HG03097 (cell line): ENCODE measurements at regions not wholly inside any gene's neighbourhood (a gene's known extent, or its start where the extent isn't known, plus 50 kb on each side); places are given as distances from the start of the nearest gene placed in this dataset.
"Not testable (repeated sequence)": the region's sequence is repeated elsewhere in the genome, so short reads cannot be mapped to it uniquely, and the experiment has no call there.

Experiments
- ATAC-seq: cut with Tn5 transposase; IDR thresholded peaks from one replicate; pipeline ENCODE4 v1.9.1; 2021; ENCODE audit not compliant: unreplicated experiment, low FRiP score

GRCh38 chr5:92952243-92952642 is 628.8 kb downstream of the NR2F1-AS1 start:
- ATAC-seq = no peak

GRCh38 chr5:92951746-92952145 is 629.3 kb downstream of the NR2F1-AS1 start:
- ATAC-seq = no peak

- ATAC-seq = no peak
These were observed 634.5 kb downstream of the NR2F1-AS1 start for GRCh38 chr5:92946546-92946945.

GRCh38 chr5:92945605-92946097 is 635.4 kb downstream of the NR2F1-AS1 start:
- ATAC-seq = peak; percentile 87

- ATAC-seq = no peak
These were observed 636.0 kb downstream of the NR2F1-AS1 start for GRCh38 chr5:92944903-92945604.

GRCh38 chr5:92944337-92944736 is 636.7 kb downstream of the NR2F1-AS1 start:
- no peak for ATAC-seq

GRCh38 chr5:92942762-92943161 is 638.3 kb downstream of the NR2F1-AS1 start:
- ATAC-seq = no peak

GRCh38 chr5:92941806-92942205 is 639.2 kb downstream of the NR2F1-AS1 start:
- ATAC-seq = no peak

GRCh38 chr5:92939428-92939827 is 641.6 kb downstream of the NR2F1-AS1 start:
- no peak for ATAC-seq

- not testable (repeated sequence) for ATAC-seq
These were observed 643.6 kb downstream of the NR2F1-AS1 start for GRCh38 chr5:92937396-92937795.

- ATAC-seq = no peak
These were observed 651.0 kb downstream of the NR2F1-AS1 start for GRCh38 chr5:92930057-92930456.

GRCh38 chr5:92927291-92927778 is 653.7 kb downstream of the NR2F1-AS1 start:
- no peak for ATAC-seq

- ATAC-seq = no peak
These were observed 657.1 kb downstream of the NR2F1-AS1 start for GRCh38 chr5:92923885-92924284.

- no peak for ATAC-seq
These were observed 658.6 kb downstream of the NR2F1-AS1 start for GRCh38 chr5:92922231-92922967.

- ATAC-seq = no peak
These were observed 664.0 kb downstream of the NR2F1-AS1 start for GRCh38 chr5:92917044-92917443.

- ATAC-seq = no peak
These were observed 665.0 kb downstream of the NR2F1-AS1 start for GRCh38 chr5:92916036-92916435.

GRCh38 chr5:92912283-92912682 is 668.7 kb downstream of the NR2F1-AS1 start:
- ATAC-seq = no peak

- no peak for ATAC-seq
These were observed 669.2 kb downstream of the NR2F1-AS1 start for GRCh38 chr5:92911851-92912250.

- no peak for ATAC-seq
These were observed 669.7 kb downstream of the NR2F1-AS1 start for GRCh38 chr5:92911293-92911692.

GRCh38 chr5:92909602-92909962 is 671.4 kb downstream of the NR2F1-AS1 start:
- no peak for ATAC-seq

- no peak for ATAC-seq
These were observed 671.9 kb downstream of the NR2F1-AS1 start for GRCh38 chr5:92908952-92909601.
